Cardiac muscle cell (in vitro differentiated cells and primary cell): ENCODE measurements at regions not wholly inside any gene's neighbourhood (a gene's known extent, or its start where the extent isn't known, plus 50 kb on each side); places are given as distances from the start of the nearest gene placed in this dataset.

ENCODE experiments used
- DNase-seq, 2 donors: peaks; one replicate each; pipeline versions ENCODE4 v3.0.0 to v3.0.0-alpha.2; 2010 to 2017; ENCODE audit warnings: low read depth in 1 of 2, low spot score in 1 of 2
- H3K27ac ChIP-seq: fragments of 200-600 bp; sonication (generic); 2 replicates; pipeline ENCODE4 v1.5.1; 2016
- H3K27me3 ChIP-seq: fragments of 200-600 bp; sonication (generic); 2 replicates; pipeline ENCODE4 v1.6.0; 2016; ENCODE audit warnings: control low read depth
- H3K36me3 ChIP-seq: fragments of 200-600 bp; sonication (generic); 2 replicates; pipeline ENCODE4 v1.5.1; 2016; ENCODE audit warnings: control low read depth
- H3K4me1 ChIP-seq: fragments of 200-600 bp; sonication (generic); 2 replicates; pipeline ENCODE4 v1.8.1; 2017; ENCODE audit warnings: low read depth, mild to moderate bottlenecking, mixed run types
- H3K4me3 ChIP-seq: fragments of 200-600 bp; sonication (generic); 2 replicates; pipeline ENCODE4 v1.5.1; 2016; ENCODE audit warnings: mild to moderate bottlenecking
- H3K9me3 ChIP-seq: fragments of 200-600 bp; sonication (generic); 2 replicates; pipeline ENCODE4 v1.5.1; 2017; ENCODE audit warnings: low read depth, mild to moderate bottlenecking, control low read depth
- TF ChIP-seq, protein P1 (sequence below): IDR thresholded peaks from 2 replicates; pipeline ENCODE4 v1.5.1; 2012; ENCODE audit warnings: low read depth, mild to moderate bottlenecking, low read length

DNA sequence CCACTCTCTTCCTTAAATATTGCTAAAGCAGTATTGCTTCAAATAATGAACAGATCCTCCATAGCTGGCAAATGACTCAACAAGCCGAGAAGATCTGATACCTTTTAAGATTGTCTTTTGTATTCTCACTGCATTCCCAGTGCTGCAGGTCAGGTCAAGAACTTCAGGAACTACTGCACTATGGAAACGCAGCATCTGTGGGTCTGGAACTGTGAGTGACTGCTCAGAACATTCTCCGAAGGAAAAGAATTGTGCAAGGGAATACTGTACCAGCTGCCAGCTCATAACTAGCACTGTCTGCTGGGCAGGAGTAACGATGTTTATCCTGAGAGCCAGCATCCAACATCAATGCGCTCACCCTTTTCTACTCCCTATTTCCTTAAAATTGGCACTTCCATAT is 348.0 kb upstream of the SOX5 start:
- Histone ChIP-seq H3K27me3 (no peaks in the 10 kb centered on the region), H3K27ac (no peak overlapping the region), H3K4me3 (no peak overlapping the region), H3K4me1 (no peaks in the 10 kb centered on the region), H3K36me3 (no peaks in the 10 kb centered on the region), H3K9me3 (no peaks in the 10 kb centered on the region)
- TF ChIP-seq, protein P1, sequence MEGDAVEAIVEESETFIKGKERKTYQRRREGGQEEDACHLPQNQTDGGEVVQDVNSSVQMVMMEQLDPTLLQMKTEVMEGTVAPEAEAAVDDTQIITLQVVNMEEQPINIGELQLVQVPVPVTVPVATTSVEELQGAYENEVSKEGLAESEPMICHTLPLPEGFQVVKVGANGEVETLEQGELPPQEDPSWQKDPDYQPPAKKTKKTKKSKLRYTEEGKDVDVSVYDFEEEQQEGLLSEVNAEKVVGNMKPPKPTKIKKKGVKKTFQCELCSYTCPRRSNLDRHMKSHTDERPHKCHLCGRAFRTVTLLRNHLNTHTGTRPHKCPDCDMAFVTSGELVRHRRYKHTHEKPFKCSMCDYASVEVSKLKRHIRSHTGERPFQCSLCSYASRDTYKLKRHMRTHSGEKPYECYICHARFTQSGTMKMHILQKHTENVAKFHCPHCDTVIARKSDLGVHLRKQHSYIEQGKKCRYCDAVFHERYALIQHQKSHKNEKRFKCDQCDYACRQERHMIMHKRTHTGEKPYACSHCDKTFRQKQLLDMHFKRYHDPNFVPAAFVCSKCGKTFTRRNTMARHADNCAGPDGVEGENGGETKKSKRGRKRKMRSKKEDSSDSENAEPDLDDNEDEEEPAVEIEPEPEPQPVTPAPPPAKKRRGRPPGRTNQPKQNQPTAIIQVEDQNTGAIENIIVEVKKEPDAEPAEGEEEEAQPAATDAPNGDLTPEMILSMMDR = no peak
- no peak for DNase-seq

DNA sequence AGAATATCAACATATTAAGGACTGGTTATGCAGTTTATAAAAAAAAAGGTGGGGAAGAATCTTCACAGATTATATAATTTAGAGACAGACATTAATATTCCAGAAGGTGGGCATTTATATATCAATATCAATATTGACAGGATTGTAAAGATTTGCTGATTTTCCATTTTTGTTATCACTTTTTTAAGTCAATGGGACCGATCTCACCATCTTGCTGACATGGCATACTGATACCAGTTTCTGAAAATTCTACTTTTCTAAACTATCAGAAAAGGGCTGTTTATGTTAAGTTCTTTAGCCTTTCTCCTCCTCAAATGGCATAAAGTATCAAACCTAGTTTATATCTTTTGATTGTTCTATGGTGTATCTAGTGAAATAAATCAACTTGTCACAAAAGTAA is 344.1 kb upstream of the SOX5 start:
- TF ChIP-seq, protein P1 = no peak
- Histone ChIP-seq H3K27ac (no peak overlapping the region), H3K4me1 (no peaks in the 10 kb centered on the region), H3K27me3 (no peaks in the 10 kb centered on the region), H3K4me3 (no peak overlapping the region), H3K9me3 (no peaks in the 10 kb centered on the region), H3K36me3 (no peaks in the 10 kb centered on the region)
- DNase-seq = no peak

DNA sequence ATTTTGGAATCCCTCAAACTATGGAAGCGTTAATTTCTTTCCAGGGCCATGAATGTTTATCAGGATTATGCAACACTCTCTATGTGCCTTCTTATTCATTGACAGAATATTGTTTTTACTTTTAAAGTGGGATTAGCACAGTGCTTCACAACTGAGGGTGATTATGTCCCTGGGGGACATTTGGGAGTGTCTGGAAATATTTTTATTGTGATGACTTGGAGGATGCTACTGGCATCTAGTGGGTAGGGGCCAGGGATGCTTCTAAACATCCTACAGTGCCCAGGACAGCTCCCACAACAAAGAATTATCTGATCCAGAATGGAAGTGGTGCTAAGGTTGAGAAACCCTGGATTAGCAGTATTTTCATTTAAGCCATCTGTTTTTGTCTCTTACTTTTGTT is 338.5 kb upstream of the SOX5 start:
- no peak overlapping the region for H3K27ac ChIP-seq
- H3K4me1 ChIP-seq = no peaks in the 10 kb centered on the region

DNA sequence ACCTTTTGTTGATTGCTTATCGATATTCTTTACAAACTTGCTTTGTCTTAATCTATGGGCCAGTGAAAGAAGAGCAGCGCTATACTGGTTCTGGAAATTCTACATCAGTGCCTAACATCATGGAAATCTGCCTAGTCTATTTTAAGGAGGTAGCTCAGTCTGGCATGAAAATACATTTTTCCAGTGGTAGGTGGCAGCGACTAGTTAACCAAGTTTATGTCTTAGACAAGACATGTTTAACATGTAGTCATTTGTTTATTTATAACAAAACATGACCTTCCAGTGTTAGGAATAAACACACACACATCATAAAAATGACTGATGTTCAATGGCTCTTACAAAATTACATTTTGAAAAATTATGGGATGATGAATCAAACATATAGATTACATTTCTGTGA is 336.0 kb upstream of the SOX5 start:
- TF ChIP-seq, protein P1 = no peak
- H3K9me3 ChIP-seq = no peaks in the 10 kb centered on the region
- H3K4me3 ChIP-seq = no peak overlapping the region
- no peak for DNase-seq
- H3K36me3 ChIP-seq = no peaks in the 10 kb centered on the region
- H3K4me1 ChIP-seq = no peaks in the 10 kb centered on the region
- H3K27me3 ChIP-seq = no peaks in the 10 kb centered on the region
- no peak overlapping the region for H3K27ac ChIP-seq

More for the DNA sequence above, 338.5 kb upstream of the SOX5 start:
- TF ChIP-seq, protein P1 = no peak
- Histone ChIP-seq H3K9me3 (no peaks in the 10 kb centered on the region), H3K27me3 (no peaks in the 10 kb centered on the region), H3K4me3 (no peak overlapping the region), H3K36me3 (no peaks in the 10 kb centered on the region)
- no peak for DNase-seq

DNA sequence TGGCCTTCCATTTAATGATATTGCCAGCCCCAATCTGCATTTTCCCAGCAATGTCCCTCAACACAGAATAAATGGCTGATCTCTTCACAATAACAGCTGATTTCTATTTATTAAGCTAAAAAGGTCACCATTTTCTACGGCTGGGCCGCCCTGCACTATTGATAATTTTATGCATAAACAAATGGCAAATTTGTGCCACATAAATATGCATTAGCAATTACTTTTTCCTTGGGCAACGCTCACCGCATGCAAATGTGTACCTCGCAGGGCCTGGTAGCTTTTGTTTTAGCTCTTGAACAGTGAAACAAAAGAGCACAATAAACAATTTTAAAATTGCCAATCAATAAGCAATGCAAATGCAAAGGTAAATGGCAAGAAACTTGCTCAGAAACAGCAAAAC is 331.9 kb upstream of the SOX5 start:
- no peak for DNase-seq
- Histone ChIP-seq H3K27me3 (no peaks in the 10 kb centered on the region), H3K4me3 (no peak overlapping the region), H3K9me3 (no peaks in the 10 kb centered on the region), H3K4me1 (no peaks in the 10 kb centered on the region), H3K27ac (no peak overlapping the region), H3K36me3 (no peaks in the 10 kb centered on the region)
- TF ChIP-seq, protein P1 = no peak
